Activated naive CD8-positive, alpha-beta T cell (primary cell): ENCODE measurements at regions not wholly inside any gene's neighbourhood (a gene's known extent, or its start where the extent isn't known, plus 50 kb on each side); places are given as distances from the start of the nearest gene placed in this dataset.
"Not testable (repeated sequence)": the region's sequence is repeated elsewhere in the genome, so short reads cannot be mapped to it uniquely, and the experiment has no call there.

Experiments used
- H3K27ac Mint-ChIP-seq: one replicate; pipeline ENCODE4 v1.8.0; 2021; ENCODE audit warnings: mixed read lengths
- H3K27me3 Mint-ChIP-seq: one replicate; pipeline ENCODE4 v1.8.0; 2021; ENCODE audit warnings: mixed read lengths
- H3K36me3 Mint-ChIP-seq: one replicate; pipeline ENCODE4 v1.8.0; 2021; ENCODE audit warnings: mixed read lengths
- H3K4me1 Mint-ChIP-seq: one replicate; pipeline ENCODE4 v1.8.0; 2021; ENCODE audit warnings: low read depth, mixed read lengths
- H3K4me3 Mint-ChIP-seq: one replicate; pipeline ENCODE4 v1.8.0; 2021; ENCODE audit warnings: mild to moderate bottlenecking, mixed read lengths
- H3K9me3 Mint-ChIP-seq: one replicate; pipeline ENCODE4 v1.8.0; 2021; ENCODE audit warnings: low read depth, mixed read lengths

GRCh38 chr20:53664121-53664520 lies 70.5 kb upstream of the ZNF217 start:
- Mint-ChIP-seq H3K27ac (peak overlapping the region; percentile 70), H3K4me1 (peaks cover 36% of the 10 kb centered on the region), H3K4me3 (no peak overlapping the region), H3K9me3 (no peaks in the 10 kb centered on the region), H3K36me3 (no peaks in the 10 kb centered on the region), H3K27me3 (no peaks in the 10 kb centered on the region)

- not testable (repeated sequence) for H3K27me3 Mint-ChIP-seq, H3K4me3 Mint-ChIP-seq, H3K27ac Mint-ChIP-seq, H3K36me3 Mint-ChIP-seq, H3K9me3 Mint-ChIP-seq
- H3K4me1 Mint-ChIP-seq = peaks cover 37% of the 10 kb centered on the region
Observed at GRCh38 chr20:53663521-53663920, 69.9 kb upstream of the ZNF217 start.

- Mint-ChIP-seq H3K36me3 (no peaks in the 10 kb centered on the region), H3K4me1 (peaks cover 46% of the 10 kb centered on the region), H3K4me3 (no peak overlapping the region), H3K27me3 (no peaks in the 10 kb centered on the region), H3K27ac (peak overlapping the region; percentile 68), H3K9me3 (no peaks in the 10 kb centered on the region)
Observed at GRCh38 chr20:53662595-53662994, 69.0 kb upstream of the ZNF217 start.

- Mint-ChIP-seq H3K27ac (peak overlapping the region; percentile 83), H3K4me3 (peak overlapping the region; percentile 86), H3K36me3 (no peaks in the 10 kb centered on the region), H3K9me3 (no peaks in the 10 kb centered on the region), H3K4me1 (peaks cover 62% of the 10 kb centered on the region), H3K27me3 (no peaks in the 10 kb centered on the region)
Observed at GRCh38 chr20:53660947-53661381, 67.3 kb upstream of the ZNF217 start.

GRCh38 chr20:53660078-53660909 lies 66.7 kb upstream of the ZNF217 start:
- Mint-ChIP-seq H3K36me3 (no peaks in the 10 kb centered on the region), H3K4me3 (peak overlapping the region; percentile 86), H3K27ac (peak overlapping the region; percentile 83), H3K4me1 (peaks cover 69% of the 10 kb centered on the region), H3K9me3 (no peaks in the 10 kb centered on the region), H3K27me3 (no peaks in the 10 kb centered on the region)

GRCh38 chr20:53658973-53659372 lies 65.3 kb upstream of the ZNF217 start:
- Mint-ChIP-seq H3K9me3 (no peaks in the 10 kb centered on the region), H3K4me1 (peaks cover 72% of the 10 kb centered on the region), H3K36me3 (no peaks in the 10 kb centered on the region), H3K4me3 (no peak overlapping the region), H3K27me3 (no peaks in the 10 kb centered on the region), H3K27ac (no peak overlapping the region)

GRCh38 chr20:53658322-53658721 lies 64.7 kb upstream of the ZNF217 start:
- no peaks in the 10 kb centered on the region for H3K27me3 Mint-ChIP-seq
- H3K9me3 Mint-ChIP-seq = no peaks in the 10 kb centered on the region
- H3K4me1 Mint-ChIP-seq = peaks cover 74% of the 10 kb centered on the region
- H3K27ac Mint-ChIP-seq = peak overlapping the region; percentile 94
- H3K36me3 Mint-ChIP-seq = no peaks in the 10 kb centered on the region
- peak overlapping the region; percentile 30 for H3K4me3 Mint-ChIP-seq

- no peaks in the 10 kb centered on the region for H3K27me3 Mint-ChIP-seq
- no peaks in the 10 kb centered on the region for H3K9me3 Mint-ChIP-seq
- H3K36me3 Mint-ChIP-seq = no peaks in the 10 kb centered on the region
- H3K4me3 Mint-ChIP-seq = peak overlapping the region; percentile 34
- peaks cover 77% of the 10 kb centered on the region for H3K4me1 Mint-ChIP-seq
- H3K27ac Mint-ChIP-seq = peak overlapping the region; percentile 94
Observed at GRCh38 chr20:53657732-53658131, 64.1 kb upstream of the ZNF217 start.

GRCh38 chr20:53657279-53657678 lies 63.6 kb upstream of the ZNF217 start:
- H3K4me1 Mint-ChIP-seq = peaks cover 78% of the 10 kb centered on the region
- peak overlapping the region; percentile 94 for H3K27ac Mint-ChIP-seq
- no peaks in the 10 kb centered on the region for H3K9me3 Mint-ChIP-seq
- peak overlapping the region; percentile 57 for H3K4me3 Mint-ChIP-seq
- no peaks in the 10 kb centered on the region for H3K36me3 Mint-ChIP-seq
- no peaks in the 10 kb centered on the region for H3K27me3 Mint-ChIP-seq

- H3K27ac Mint-ChIP-seq = peak overlapping the region; percentile 94
- peaks cover 81% of the 10 kb centered on the region for H3K4me1 Mint-ChIP-seq
- no peaks in the 10 kb centered on the region for H3K27me3 Mint-ChIP-seq
- H3K4me3 Mint-ChIP-seq = peak overlapping the region; percentile 67
- H3K9me3 Mint-ChIP-seq = no peaks in the 10 kb centered on the region
- no peaks in the 10 kb centered on the region for H3K36me3 Mint-ChIP-seq
Observed at GRCh38 chr20:53656293-53657202, 62.9 kb upstream of the ZNF217 start.

- Mint-ChIP-seq H3K36me3 (no peaks in the 10 kb centered on the region), H3K9me3 (no peaks in the 10 kb centered on the region)
Observed at GRCh38 chr20:53655625-53656292, 62.1 kb upstream of the ZNF217 start.

GRCh38 chr20:53654932-53655624 lies 61.4 kb upstream of the ZNF217 start:
- H3K4me3 Mint-ChIP-seq = no peak overlapping the region
- H3K27me3 Mint-ChIP-seq = no peaks in the 10 kb centered on the region
- H3K36me3 Mint-ChIP-seq = no peaks in the 10 kb centered on the region
- no peaks in the 10 kb centered on the region for H3K9me3 Mint-ChIP-seq
- peaks cover 66% of the 10 kb centered on the region for H3K4me1 Mint-ChIP-seq
- peak overlapping the region; percentile 58 for H3K27ac Mint-ChIP-seq

More at GRCh38 chr20:53655625-53656292, 62.1 kb upstream of the ZNF217 start:
- H3K4me1 Mint-ChIP-seq = peaks cover 73% of the 10 kb centered on the region
- no peaks in the 10 kb centered on the region for H3K27me3 Mint-ChIP-seq
- H3K4me3 Mint-ChIP-seq = peak overlapping the region; percentile 47
- peak overlapping the region; percentile 94 for H3K27ac Mint-ChIP-seq

GRCh38 chr20:53654521-53654920 lies 60.9 kb upstream of the ZNF217 start:
- H3K9me3 Mint-ChIP-seq, H3K27me3 Mint-ChIP-seq, H3K36me3 Mint-ChIP-seq: not testable (repeated sequence)
- Mint-ChIP-seq H3K27ac (peak overlapping the region; percentile 78), H3K4me1 (peaks cover 62% of the 10 kb centered on the region), H3K4me3 (peak overlapping the region; percentile 3)

GRCh38 chr20:53652859-53653517 lies 59.3 kb upstream of the ZNF217 start:
- no peaks in the 10 kb centered on the region for H3K36me3 Mint-ChIP-seq
- peaks cover 54% of the 10 kb centered on the region for H3K4me1 Mint-ChIP-seq
- peak overlapping the region; percentile 94 for H3K27ac Mint-ChIP-seq
- no peaks in the 10 kb centered on the region for H3K9me3 Mint-ChIP-seq
- H3K27me3 Mint-ChIP-seq = no peaks in the 10 kb centered on the region
- H3K4me3 Mint-ChIP-seq = peak overlapping the region; percentile 79
